H1 (cell line): ENCODE measurements at regions not wholly inside any gene's neighbourhood (a gene's known extent, or its start where the extent isn't known, plus 50 kb on each side); places are given as distances from the start of the nearest gene placed in this dataset.

Experiments
- CEBPB ChIP-seq: IDR thresholded peaks from 2 replicates; pipeline ENCODE4 v1.6.1; 2012; ENCODE audit warnings: low read depth, low read length
- CHD7 ChIP-seq: fragments of 300-600 bp; sonication (generic); IDR thresholded peaks from 2 replicates; pipeline ENCODE4 v1.7.1; 2012; ENCODE audit warnings: low read length, moderate library complexity, mild to moderate bottlenecking, inconsistent platforms; ENCODE audit not compliant: insufficient replicate concordance
- GABPA ChIP-seq: IDR thresholded peaks from 2 replicates; pipeline ENCODE4 v1.6.1; 2011; ENCODE audit warnings: mild to moderate bottlenecking, low read length, moderate library complexity, borderline replicate concordance; ENCODE audit not compliant: insufficient read depth
- POLR2AphosphoS5 ChIP-seq: IDR thresholded peaks from 2 replicates; pipeline ENCODE4 v1.6.1; 2011; ENCODE audit warnings: low read depth, low read length
- POU5F1 ChIP-seq: IDR thresholded peaks from 2 replicates; pipeline ENCODE4 v1.6.1; 2011; ENCODE audit warnings: low read depth, mild to moderate bottlenecking, low read length, moderate library complexity
- RXRA ChIP-seq: IDR thresholded peaks from 2 replicates; pipeline ENCODE4 v1.6.1; 2011; ENCODE audit warnings: low read depth, mild to moderate bottlenecking, low read length, moderate library complexity; ENCODE audit not compliant: insufficient read depth
- SP1 ChIP-seq: IDR thresholded peaks from 2 replicates; pipeline ENCODE4 v1.6.1; 2011; ENCODE audit warnings: low read depth, low read length
- SP2 ChIP-seq: IDR thresholded peaks from 2 replicates; pipeline ENCODE4 v1.6.1; 2012; ENCODE audit warnings: mild to moderate bottlenecking, low read length, inconsistent platforms
- USF2 ChIP-seq: IDR thresholded peaks from 2 replicates; pipeline ENCODE4 v1.6.1; 2011; ENCODE audit warnings: low read length, improper control_type of control experiment
- YY1 ChIP-seq: IDR thresholded peaks from 2 replicates; pipeline ENCODE4 v1.6.1; 2011; ENCODE audit warnings: low read depth, mild to moderate bottlenecking, low read length

GRCh38 chr11:41917900-41918299 lies 458.4 kb upstream of the LRRC4C start (continued):
- TF ChIP-seq CHD7 (no peak), GABPA (no peak), CEBPB (no peak), POU5F1 (no peak), POLR2AphosphoS5 (no peak), USF2 (no peak), RXRA (no peak), SP1 (no peak), YY1 (no peak), SP2 (no peak)
